Chondrocyte (in vitro differentiated cells): ENCODE measurements at regions not wholly inside any gene's neighbourhood (a gene's known extent, or its start where the extent isn't known, plus 50 kb on each side); places are given as distances from the start of the nearest gene placed in this dataset.

Experiments
- DNase-seq: peaks from one replicate; pipeline ENCODE4 v3.0.0; 2021; ENCODE audit warnings: mixed read lengths, low spot score
- H3K27ac Mint-ChIP-seq: one replicate; pipeline ENCODE4 v1.8.0; 2021; ENCODE audit warnings: mild to moderate bottlenecking, moderate library complexity, mixed read lengths; ENCODE audit not compliant: unreplicated experiment
- H3K27me3 Mint-ChIP-seq: 2 replicates; pipeline ENCODE4 v1.8.0; 2021; ENCODE audit warnings: low read depth, mixed read lengths
- H3K36me3 Mint-ChIP-seq: 2 replicates; pipeline ENCODE4 v1.8.0; 2021; ENCODE audit warnings: low read depth, mixed read lengths
- H3K4me1 Mint-ChIP-seq: 2 replicates; pipeline ENCODE4 v1.8.0; 2021; ENCODE audit warnings: low read depth, mild to moderate bottlenecking, mixed read lengths
- H3K4me3 Mint-ChIP-seq: one replicate; pipeline ENCODE4 v1.8.0; 2021; ENCODE audit warnings: mild to moderate bottlenecking, moderate library complexity, mixed read lengths; ENCODE audit not compliant: unreplicated experiment
- H3K9me3 Mint-ChIP-seq: 2 replicates; pipeline ENCODE4 v1.8.0; 2021; ENCODE audit warnings: low read depth, mixed read lengths
- TF ChIP-seq, protein P1 (sequence below): fragments of 200-600 bp; sonication (generic); IDR thresholded peaks from 2 replicates; pipeline ENCODE4 v1.5.0; 2021; ENCODE audit warnings: antibody characterized with exemption, mild to moderate bottlenecking, moderate library complexity

DNA sequence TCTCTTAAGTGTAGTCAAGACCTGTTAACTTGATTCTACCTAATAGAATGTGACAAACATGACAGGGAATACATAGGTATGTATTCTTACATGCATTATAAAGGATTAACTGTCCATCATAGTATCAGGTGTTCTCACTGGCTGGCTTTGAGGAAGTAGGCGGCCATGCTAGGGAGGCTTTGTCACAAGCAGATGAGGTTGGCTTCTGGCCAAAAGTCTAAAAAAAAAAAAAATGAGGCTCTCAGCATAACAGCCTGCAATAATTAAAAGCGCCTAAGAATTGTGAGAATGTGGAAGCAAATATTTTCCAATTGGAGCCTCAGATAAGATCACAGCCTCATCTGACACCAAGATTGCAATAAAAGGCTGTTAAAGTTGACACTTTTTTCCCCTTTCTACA, 1256.8 kb upstream of the SORCS1 start:
- Mint-ChIP-seq H3K27me3 (no peaks in the 10 kb centered on the region), H3K36me3 (no peaks in the 10 kb centered on the region), H3K4me3 (no peak overlapping the region), H3K27ac (no peak overlapping the region), H3K9me3 (no peaks in the 10 kb centered on the region), H3K4me1 (peaks cover 10% of the 10 kb centered on the region)
- DNase-seq = no peak
- TF ChIP-seq, protein P1, sequence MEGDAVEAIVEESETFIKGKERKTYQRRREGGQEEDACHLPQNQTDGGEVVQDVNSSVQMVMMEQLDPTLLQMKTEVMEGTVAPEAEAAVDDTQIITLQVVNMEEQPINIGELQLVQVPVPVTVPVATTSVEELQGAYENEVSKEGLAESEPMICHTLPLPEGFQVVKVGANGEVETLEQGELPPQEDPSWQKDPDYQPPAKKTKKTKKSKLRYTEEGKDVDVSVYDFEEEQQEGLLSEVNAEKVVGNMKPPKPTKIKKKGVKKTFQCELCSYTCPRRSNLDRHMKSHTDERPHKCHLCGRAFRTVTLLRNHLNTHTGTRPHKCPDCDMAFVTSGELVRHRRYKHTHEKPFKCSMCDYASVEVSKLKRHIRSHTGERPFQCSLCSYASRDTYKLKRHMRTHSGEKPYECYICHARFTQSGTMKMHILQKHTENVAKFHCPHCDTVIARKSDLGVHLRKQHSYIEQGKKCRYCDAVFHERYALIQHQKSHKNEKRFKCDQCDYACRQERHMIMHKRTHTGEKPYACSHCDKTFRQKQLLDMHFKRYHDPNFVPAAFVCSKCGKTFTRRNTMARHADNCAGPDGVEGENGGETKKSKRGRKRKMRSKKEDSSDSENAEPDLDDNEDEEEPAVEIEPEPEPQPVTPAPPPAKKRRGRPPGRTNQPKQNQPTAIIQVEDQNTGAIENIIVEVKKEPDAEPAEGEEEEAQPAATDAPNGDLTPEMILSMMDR = no peak

DNA sequence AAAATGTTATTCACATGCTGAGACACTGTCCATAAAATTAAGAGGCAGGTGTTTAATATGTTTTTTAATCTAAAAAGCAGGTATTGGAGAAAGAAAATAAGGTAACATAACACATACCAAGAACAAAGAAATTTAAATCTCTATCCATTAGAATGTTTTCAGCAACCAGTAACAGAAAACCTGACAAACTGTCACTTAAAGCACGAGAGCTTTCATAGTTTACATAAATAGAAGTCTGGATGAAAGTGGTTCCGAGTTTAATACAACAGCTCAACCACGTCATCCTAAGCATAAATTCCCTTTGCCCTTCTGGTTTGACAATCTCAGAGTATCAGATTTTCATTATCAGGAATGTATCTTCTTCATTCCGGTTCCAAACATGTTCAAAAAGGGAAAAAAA, 1249.4 kb upstream of the SORCS1 start:
- DNase-seq = no peak
- Mint-ChIP-seq H3K36me3 (no peaks in the 10 kb centered on the region), H3K27ac (no peak overlapping the region), H3K27me3 (no peaks in the 10 kb centered on the region), H3K9me3 (no peaks in the 10 kb centered on the region), H3K4me3 (no peak overlapping the region), H3K4me1 (no peaks in the 10 kb centered on the region)
- TF ChIP-seq, protein P1 = no peak

DNA sequence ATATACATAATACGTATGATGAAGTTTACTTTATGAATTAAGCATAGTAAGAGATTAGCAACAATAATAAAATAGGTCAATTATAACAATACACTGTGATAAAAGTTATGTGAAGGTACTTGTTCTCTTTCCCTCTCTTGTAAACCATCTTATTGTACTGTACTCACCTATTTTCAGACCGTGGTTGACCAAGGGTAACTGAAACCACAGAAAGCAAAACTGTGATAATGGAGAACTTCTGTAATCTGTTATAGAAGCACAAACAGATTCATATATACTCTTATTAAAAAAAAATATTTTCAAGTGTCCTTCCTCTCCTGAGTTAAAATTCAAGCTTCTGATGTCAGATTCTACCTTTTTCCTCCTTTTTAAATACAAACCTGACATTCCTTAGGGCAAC, 1247.8 kb upstream of the SORCS1 start:
- no peaks in the 10 kb centered on the region for H3K9me3 Mint-ChIP-seq
- TF ChIP-seq, protein P1 = no peak
- no peaks in the 10 kb centered on the region for H3K27me3 Mint-ChIP-seq
- no peak for DNase-seq
- no peaks in the 10 kb centered on the region for H3K36me3 Mint-ChIP-seq
- H3K4me3 Mint-ChIP-seq = no peak overlapping the region
- no peak overlapping the region for H3K27ac Mint-ChIP-seq
- no peaks in the 10 kb centered on the region for H3K4me1 Mint-ChIP-seq

DNA sequence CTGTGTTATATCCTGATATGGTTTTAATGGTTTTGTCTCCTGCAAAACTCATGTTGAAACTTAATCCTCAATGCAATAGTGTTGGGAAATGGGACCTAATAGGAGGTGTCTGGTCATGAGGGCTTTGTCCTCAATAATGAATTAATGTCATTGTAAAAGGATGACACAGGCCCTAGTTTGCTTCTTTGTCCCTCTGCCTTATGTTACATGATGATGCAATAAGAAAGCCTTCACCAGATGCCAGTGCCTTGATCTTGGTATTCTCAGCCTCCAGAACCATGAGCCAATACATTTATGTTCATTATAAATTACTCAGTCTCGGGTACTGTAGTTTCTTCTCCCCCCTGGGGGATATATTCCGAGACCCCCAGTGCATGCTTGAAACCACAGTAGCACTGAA, 1247.4 kb upstream of the SORCS1 start:
- Mint-ChIP-seq H3K27ac (no peak overlapping the region), H3K9me3 (no peaks in the 10 kb centered on the region), H3K27me3 (no peaks in the 10 kb centered on the region), H3K4me1 (no peaks in the 10 kb centered on the region), H3K36me3 (no peaks in the 10 kb centered on the region), H3K4me3 (no peak overlapping the region)
- no peak for DNase-seq
- TF ChIP-seq, protein P1 = no peak

DNA sequence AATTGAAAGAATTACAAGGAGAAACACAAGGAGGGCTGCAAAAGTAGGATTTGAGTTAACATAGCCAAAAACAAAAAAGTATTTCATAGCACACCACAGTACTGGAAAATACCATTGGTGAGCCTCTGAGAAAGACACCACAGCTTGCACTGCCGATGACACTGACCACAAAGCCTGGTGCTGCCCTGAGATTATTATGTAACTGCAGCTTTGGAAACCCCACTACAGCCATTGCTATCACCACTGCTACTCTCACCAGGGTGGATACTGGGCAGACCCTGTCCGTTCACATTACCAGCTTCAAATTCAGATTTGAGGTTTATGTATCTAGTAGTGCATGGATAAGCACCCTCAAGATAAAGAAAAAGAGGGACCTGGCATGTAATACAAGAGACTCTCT, 1246.7 kb upstream of the SORCS1 start:
- Mint-ChIP-seq H3K4me1 (no peaks in the 10 kb centered on the region), H3K27ac (no peak overlapping the region), H3K27me3 (no peaks in the 10 kb centered on the region), H3K9me3 (no peaks in the 10 kb centered on the region), H3K36me3 (no peaks in the 10 kb centered on the region), H3K4me3 (no peak overlapping the region)
- TF ChIP-seq, protein P1 = no peak
- DNase-seq = no peak
